ENCODE measurements at regions not wholly inside any gene's neighbourhood (a gene's known extent, or its start where the extent isn't known, plus 50 kb on each side); places are given as distances from the start of the nearest gene placed in this dataset.

- no peak overlapping the region for H3K4me3 ChIP-seq
- WGBS, 3 donors = 43 to 56% (median 52%) methylated on average over 8 of the region's 8 CpGs
- H3K9me3 ChIP-seq = no peaks in the 10 kb centered on the region
- H3K36me3 ChIP-seq = no peaks in the 10 kb centered on the region
- H3K27ac ChIP-seq = no peak overlapping the region
- intact Hi-C loops (cut with DNase I) = no loop called here
- TF ChIP-seq EP300 (IDR thresholded peaks at IDR 0.05) (no peak), CTCF (IDR thresholded peaks at IDR 0.05) (peak in 2 of 3 donors; percentile 32 to 37), POLR2A (IDR thresholded peaks at IDR 0.05) (no peak)
- DNase-seq = peak; percentile 35 to 69 (median 51)
- peaks cover 7% of the 10 kb centered on the region for H3K4me1 ChIP-seq (ENCODE audit: insufficient read depth)
- H3K27me3 ChIP-seq = no peaks in the 10 kb centered on the region
These were observed 814.8 kb downstream of the MAFB start for GRCh38 chr20:39874049-39874893.

- DNase-seq = no peak
- intact Hi-C loops (cut with DNase I) = no loop called here
- H3K27ac ChIP-seq = no peak overlapping the region
- no peak for TF ChIP-seq POLR2A (IDR thresholded peaks at IDR 0.05)
- no peak for TF ChIP-seq EP300 (IDR thresholded peaks at IDR 0.05)
- TF ChIP-seq CTCF (IDR thresholded peaks at IDR 0.05) = no peak
- no peaks in the 10 kb centered on the region for H3K36me3 ChIP-seq
- no peak overlapping the region for H3K4me3 ChIP-seq
- H3K27me3 ChIP-seq = no peaks in the 10 kb centered on the region
- WGBS, 3 donors = 84 to 86% (median 85%) methylated on average over 2 of the region's 2 CpGs
- no peaks in the 10 kb centered on the region for H3K9me3 ChIP-seq
- peaks cover 7% of the 10 kb centered on the region for H3K4me1 ChIP-seq (ENCODE audit: insufficient read depth)
These were observed 815.8 kb downstream of the MAFB start for GRCh38 chr20:39873286-39873685.

GRCh38 chr20:39871013-39871412, 818.0 kb downstream of the MAFB start:
- TF ChIP-seq CTCF (IDR thresholded peaks at IDR 0.05) = no peak
- TF ChIP-seq EP300 (IDR thresholded peaks at IDR 0.05) = no peak
- no peak for TF ChIP-seq POLR2A (IDR thresholded peaks at IDR 0.05)
- no peaks in the 10 kb centered on the region for H3K36me3 ChIP-seq
- H3K27me3 ChIP-seq = no peaks in the 10 kb centered on the region
- H3K4me1 ChIP-seq (ENCODE audit: insufficient read depth) = no peaks in the 10 kb centered on the region
- H3K4me3 ChIP-seq = no peak overlapping the region
- intact Hi-C loops (cut with DNase I) = no loop called here
- H3K27ac ChIP-seq = no peak overlapping the region
- no peak for DNase-seq
- no peaks in the 10 kb centered on the region for H3K9me3 ChIP-seq
- WGBS, 3 donors = 13 to 21% (median 16%) methylated on average over 1 of the region's 1 CpG

DNA sequence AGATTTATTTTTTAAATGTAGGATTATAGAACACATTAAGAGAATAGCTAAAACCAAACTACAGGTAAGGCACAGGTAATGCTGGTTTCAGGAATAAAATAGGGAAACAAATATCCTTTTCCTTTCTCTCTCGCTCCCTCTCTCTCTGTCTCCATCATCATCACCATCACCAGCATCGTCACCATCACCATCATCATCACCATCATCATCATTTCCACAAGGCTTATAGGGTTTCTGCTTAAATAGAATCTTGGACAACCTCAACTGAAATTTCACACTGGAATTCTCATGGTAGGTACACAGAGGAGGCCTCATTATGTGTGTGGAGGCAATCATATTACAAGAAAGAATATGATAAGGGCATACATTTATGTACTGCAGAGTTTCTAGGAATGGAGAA, 823.6 kb downstream of the MAFB start:
- TF ChIP-seq CTCF (IDR thresholded peaks at IDR 0.05) (no peak), EP300 (IDR thresholded peaks at IDR 0.05) (no peak), POLR2A (IDR thresholded peaks at IDR 0.05) (no peak)
- Histone ChIP-seq H3K9me3 (no peaks in the 10 kb centered on the region), H3K36me3 (no peaks in the 10 kb centered on the region), H3K27me3 (no peaks in the 10 kb centered on the region), H3K27ac (no peak overlapping the region), H3K4me3 (no peak overlapping the region), H3K4me1 (ENCODE audit: insufficient read depth) (no peaks in the 10 kb centered on the region)
- no peak for DNase-seq
- WGBS, 3 donors = 94 to 97% (median 95%) methylated on average over 2 of the region's 2 CpGs
- intact Hi-C loops (cut with DNase I) = no loop called here

All from ovary (tissue), 7 donors.